Brain pericyte (primary cell): ENCODE measurements at regions not wholly inside any gene's neighbourhood (a gene's known extent, or its start where the extent isn't known, plus 50 kb on each side); places are given as distances from the start of the nearest gene placed in this dataset.
"Not testable (repeated sequence)": the region's sequence is repeated elsewhere in the genome, so short reads cannot be mapped to it uniquely, and the experiment has no call there.

ENCODE experiments used
- DNase-seq: peaks from one replicate; pipeline ENCODE4 v3.0.0-alpha.2; 2012; ENCODE audit warnings: low read depth, low spot score

DNA sequence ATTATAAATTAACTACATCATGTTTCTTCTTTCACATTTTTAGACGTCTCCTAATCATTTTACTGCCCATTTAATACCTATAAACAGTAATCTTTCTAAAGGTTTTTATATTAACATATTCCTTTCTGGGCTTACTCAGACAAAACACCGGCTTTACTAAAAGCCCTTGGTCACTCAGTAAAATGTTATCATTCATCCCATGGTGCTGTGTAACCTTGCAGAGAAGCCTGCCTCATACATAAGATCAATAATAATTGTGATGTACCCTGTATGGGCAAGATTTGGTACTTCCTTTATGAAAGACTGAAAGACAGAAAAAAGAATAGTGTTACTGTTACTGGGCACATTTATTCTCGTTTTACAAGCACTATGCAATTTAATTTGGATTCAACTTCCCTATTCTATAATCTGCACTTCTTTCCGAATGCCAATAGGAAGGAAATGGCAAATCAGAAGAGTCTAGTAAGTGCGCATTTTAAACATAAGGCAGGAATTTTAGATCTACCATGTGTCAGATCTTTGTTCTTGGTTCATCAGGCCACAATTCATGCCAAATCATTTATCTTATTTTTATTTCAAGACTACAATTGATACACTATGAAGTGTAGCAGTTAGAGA, 522.2 kb downstream of the CSNK1G3 start:
- DNase-seq = no peak

DNA sequence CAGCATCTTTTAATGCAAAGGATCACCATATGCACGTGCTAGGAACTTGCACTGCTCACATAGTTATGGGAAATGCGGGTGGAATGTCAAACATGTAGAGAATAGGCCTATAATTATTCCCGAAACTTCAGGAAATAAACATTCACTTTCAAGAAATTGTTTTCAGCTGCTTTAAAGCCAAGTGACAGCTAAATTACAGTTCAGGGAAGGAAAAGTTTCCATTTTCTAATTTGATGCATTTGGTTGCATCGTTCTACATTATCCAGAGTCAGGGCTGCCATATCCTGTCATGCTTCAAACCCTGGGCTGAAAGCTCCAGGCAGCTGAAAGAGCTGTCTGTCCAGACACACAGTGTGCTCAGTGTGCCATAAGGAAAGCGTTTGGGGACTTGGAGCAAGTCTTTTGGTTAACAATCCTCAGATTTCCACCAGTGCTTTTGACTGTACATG, 518.1 kb downstream of the CSNK1G3 start:
- no peak for DNase-seq

DNA sequence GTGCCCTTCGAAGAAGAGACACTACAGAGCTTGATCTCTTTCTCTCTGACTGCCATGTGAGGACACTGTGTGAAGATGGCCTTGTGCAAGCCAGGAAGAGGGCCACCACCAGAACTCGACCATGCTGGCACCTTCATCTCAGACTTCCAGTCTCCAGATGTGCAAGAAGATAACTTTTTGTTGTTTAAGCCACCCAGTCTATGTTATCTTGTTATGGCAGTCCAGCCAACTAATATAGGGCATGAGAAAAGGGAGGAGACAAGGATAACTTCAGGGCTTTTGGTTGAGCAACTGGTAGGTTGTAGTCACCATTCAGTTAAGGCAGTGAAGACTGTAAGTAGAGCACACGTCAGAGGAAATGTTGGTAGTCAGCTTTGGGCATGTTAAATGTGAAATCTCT, 515.5 kb downstream of the CSNK1G3 start:
- no peak for DNase-seq

DNA sequence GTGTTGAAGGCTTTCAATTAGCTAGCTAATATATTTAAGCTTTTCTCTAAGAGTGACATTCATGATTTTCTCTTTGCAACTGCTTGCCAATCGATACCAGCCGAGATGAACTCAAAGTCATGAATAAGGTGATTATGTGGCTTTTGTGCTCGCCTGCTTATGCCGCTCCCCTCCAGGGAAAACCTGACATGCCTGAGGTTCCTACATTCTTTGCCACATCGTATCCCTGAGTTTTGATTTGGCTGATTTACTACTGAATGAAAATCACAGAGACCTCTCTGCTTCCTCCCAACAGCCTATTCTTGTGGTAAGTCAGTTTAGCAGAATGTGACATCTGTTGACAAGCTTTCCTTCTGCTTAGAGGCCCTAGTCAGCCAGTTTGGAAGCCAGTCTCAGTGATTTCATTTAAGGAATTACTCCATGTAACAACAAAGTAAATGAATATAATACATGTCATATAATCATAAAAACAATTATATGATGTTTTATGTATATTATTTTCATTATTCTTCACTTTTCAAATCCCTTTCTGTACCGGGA, 513.4 kb downstream of the CSNK1G3 start:
- DNase-seq = no peak

DNA sequence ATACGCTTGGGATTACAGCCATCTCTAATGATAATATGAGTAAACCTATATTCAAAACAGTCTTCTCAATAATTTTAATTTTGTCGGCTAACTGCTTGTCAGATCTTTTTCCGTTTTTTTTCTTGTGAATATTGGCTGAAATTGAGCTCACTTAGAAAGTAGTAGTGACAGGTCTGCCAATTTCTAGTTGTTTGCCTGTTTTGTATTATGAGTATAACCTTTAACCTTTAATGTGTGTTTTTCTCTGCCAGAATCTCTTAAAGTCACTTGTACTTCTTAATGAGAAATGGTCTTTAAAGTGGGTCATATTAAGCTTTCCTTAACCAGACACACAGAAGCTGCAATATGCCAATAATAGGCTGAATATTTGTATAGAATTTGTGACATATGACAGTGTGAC, 511.0 kb downstream of the CSNK1G3 start:
- DNase-seq = no peak

DNA sequence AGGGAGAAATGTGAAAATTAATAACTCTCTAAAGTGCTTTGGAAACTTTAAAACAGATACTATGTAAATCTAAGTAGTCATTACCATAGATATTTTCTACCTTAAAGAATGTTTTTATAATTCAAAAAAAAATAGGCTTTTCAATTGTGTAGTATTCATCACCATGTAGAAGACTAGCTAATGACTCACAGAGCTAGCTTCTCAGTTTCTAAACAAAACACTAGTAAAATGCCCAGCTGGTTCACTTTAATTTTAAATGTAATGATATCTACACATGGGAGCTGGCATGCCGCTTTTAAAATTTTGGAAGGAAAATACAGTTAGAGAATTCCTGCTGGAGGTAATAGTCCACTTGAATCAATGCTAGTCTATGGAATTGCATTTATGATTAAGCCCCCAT, 509.8 kb downstream of the CSNK1G3 start:
- DNase-seq = no peak

DNA sequence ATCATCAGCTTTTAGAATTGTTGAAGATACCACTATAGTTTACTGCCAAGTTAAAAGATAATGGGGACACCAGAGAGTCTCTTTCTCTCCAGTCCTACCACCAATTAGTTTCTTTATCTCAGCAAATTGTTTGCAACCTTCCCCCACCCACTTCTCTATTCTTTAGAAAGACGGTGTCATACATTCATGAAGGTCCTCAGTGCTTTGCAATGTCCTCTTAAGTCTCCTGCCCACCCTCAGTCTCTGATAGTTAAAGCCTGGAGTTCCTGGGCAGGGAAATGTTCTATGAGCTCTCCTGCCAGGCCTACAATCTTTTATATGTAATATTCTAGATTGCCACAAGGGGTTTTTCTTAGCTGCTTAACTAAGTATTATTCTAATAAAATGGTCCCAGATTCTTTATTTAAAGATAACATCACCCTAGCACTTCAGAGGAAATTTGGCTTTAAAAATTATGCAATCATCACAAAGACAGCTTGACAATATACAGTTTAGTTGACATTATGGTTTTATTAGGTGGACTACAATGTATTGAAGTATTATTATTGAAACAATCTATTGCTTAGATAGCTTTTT, 509.2 kb downstream of the CSNK1G3 start:
- DNase-seq = no peak

DNA sequence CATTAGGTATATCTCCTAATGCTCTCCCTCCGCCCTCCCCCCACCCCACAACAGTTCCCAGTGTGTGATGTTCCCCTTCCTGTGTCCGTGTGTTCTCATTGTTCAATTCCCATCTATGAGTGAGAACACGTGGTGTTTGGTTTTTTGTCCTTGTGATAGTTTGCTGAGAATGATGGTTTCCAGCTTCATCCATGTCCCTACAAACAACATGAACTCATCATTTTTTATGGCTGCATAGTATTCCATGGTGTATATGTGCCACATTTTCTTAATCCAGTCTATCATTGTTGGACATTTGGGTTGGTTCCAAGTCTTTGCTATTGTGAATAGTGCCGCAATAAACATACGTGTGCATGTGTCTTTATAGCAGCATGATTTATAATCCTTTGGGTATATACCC, 505.3 kb downstream of the CSNK1G3 start:
- DNase-seq = not testable (repeated sequence)

DNA sequence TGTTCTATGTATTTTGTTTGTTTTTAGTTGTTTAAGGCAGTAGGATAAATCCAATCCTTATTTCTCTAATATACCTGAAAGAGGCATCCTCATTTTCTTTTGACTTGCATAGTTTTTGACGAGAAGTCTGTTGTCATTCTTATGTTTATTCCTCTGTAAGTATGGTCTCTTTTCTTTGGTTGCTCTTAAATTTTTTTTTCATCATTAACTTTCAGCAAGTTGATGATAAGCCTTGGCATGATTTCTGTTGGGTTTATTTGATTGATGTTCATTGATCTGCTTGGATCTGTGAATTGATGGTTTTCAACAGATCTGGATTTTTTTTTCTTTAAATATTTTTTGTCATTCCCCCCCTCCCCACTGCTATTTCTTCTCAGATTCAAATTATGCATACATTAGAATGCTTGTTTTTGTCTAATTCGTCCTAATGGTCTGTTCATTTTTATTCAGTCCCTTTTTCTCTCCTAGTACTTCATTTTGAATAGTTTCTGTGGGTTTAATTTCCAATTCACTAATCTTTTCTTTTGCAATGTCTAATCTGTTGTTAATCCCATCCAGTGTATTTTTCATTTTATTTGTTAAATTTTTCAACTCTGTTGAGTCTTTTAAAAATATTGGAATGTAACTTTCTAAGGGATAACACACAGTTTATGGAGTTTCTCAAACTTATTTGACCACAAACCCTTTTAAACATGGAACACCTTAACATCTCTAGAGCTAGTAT, 495.9 kb downstream of the CSNK1G3 start:
- DNase-seq = no peak

DNA sequence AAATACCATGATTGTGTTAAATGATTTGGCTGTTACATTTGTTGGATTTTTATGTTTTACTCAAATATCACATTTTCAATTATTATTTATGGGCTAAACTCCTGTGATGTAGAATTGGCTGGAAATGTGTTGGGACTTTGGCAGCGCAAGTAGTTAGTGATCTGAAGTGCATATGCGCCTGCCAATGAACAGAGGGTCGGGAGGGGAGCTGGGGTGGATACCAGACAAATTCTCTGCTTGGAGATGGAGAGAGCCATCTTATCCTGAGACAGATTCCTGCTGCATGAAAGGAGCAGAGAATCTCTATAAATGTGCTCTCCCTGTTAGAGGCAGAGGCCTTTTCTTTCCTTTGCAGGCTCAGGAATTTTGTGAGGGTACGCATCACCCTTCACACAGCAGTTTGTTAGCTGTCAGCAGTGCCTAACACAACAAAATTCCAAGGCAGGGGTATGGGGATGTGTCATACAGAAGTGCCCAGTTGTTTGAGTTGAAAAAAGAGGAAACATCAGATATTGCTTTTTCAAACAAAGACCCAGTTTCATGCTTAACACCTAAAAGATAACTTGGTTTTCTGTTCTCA, 489.1 kb downstream of the CSNK1G3 start:
- no peak for DNase-seq

DNA sequence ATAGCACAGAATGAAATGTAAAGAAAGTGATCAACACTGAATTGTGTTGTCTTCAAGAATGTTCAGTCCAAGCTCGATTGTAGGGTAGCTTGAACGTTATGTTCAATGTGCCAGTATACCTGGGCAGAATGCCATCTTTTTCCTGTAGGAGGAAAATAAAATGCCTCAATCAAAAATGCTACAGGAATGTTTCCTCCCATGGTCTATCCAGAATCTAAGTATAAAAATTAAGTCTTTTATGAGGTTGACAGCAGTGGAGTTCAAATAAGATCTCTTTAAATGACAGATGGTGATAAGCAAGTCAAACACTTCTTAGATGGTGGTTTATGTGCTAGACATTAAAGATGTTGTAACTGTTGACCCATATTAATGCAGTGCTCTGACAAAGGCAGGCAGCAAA, 488.6 kb downstream of the CSNK1G3 start:
- DNase-seq = no peak

DNA sequence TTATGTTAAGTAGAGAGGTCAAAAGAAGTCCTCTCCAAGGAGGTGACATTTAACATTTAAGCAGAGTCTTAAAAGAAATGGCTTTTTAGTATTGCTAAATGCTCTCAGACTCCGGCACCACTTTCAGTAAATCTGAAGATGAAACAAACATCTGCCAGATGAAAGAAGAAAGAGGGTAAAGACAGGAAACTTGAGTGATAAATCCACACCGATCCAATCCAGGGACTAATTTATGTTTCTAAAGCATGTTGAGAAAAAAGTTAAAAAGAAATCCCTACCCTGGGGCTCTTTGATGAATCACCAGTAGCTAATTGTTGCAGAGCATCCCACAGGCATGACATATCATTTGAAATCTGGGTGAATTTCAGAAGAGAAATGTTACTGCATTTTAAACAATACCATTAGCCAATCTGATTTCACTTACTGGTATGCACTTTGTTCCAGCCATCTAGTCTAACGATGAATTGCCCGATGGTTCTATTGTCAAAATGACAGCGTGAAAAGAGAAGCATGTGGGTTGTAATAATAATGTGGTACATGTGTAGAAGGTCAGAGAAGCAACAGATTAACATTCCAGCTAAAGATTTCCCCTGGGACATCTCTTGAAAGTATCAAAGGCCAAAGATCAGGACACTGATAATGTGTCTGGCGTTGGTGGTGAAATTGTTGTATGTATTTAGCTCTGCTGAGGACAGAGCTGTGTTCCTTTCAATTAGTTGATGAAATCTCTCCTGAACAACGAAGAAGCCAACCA, 485.7 kb downstream of the CSNK1G3 start:
- DNase-seq = no peak

DNA sequence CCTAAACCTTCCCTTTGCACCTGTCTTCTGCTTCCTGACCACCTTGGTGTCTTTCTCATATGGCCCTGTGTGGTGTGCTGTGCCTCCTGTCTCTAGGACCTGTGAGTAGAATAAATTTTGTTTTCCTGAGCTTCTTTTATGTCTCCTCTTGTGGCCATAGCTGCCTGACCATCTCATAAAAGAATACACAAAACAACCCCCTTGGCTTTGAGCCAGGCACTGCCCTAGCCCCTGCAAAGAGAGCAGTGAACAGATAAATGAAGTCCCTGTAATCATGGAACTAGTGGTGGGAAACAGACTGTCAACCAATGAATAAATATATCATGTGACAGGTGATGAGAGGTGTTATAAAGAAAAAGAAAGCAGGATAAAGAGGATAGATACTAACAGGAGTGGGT, 485.1 kb downstream of the CSNK1G3 start:
- DNase-seq = no peak

DNA sequence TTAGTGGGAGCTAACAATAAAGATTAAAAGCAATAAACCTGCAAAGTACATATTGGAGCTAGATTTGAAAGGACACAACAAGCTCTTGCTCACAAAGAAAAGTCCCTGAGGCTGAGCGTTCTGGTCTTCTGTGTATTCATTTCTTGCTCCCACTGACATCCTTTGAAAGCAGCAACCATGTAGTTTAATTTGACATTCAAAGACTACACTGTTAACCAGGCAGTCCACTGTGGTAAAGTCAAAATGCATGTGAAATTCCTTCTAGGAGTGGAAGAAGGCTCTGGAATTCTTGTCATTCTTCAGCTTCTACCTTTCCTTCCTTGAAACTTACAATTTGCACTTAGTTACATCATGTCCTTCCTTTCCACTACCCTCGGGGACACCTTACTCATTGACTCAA, 480.7 kb downstream of the CSNK1G3 start:
- DNase-seq = no peak

DNA sequence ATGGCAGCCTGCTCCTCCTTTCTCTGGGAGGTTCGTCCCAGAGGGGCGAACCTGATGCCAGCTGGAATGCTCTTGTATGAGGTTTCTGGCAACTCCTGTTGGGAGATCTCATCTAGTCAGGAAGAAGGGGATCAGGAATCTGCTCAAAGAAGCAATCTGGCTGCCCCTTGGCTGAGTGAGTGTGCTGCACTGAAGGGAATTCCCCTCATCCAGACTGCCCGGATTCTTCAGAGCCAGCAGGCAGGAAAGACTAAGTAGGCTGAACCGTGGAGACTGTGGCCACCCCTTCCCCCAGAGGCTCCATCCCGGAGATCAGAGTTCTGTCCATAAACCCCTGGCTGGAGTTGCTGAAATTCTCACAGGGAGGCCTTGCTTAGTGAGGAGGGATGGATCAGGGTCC, 476.0 kb downstream of the CSNK1G3 start:
- no peak for DNase-seq

DNA sequence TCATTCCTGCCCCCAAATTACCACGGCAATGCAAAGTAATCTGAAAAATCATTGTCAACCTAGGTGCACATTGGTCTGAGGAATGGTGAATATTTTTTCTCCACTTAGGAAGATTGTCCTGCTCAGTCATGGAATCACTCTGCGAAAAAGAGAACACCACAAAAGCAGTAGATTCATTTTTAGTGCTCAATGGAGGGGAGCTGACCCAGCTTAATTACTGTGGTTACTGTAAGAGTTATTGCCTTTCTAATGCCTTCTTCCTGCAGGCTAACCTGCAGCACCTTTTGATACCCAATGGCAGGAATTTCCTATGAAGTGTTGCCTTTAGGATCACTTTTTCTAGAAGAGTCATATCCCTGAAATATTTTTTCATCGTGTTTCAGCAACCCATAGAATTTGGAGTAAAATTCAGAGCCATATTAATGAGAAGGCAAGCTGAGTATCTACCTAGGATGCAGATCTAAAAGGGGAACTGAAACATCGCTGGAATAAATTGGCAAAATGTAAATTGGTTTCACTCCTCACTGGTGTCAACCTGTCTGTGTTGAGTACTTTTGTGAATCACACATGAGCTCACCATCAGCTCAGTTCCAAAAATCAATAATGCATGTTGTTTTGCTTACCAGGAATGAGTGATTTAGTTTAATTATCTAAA, 464.5 kb downstream of the CSNK1G3 start:
- DNase-seq = no peak

DNA sequence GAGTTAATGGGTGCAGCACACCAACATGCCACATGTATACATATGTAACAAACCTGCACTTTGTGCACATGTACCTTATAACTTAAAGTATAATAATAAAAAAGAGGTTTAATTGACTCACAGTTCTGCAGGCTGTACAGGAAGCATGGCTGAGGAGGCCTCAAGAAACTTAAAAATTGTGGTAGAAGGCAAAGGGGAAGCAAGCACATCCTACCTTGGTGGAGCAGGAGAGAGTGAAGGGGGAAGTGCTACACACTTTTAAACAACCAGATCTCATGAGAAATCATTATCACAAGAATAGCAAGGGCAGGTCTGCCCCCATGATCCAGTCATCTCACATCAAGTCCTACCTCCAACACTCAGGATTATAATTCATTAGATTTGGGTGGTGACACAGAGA, 463.5 kb downstream of the CSNK1G3 start:
- not testable (repeated sequence) for DNase-seq

DNA sequence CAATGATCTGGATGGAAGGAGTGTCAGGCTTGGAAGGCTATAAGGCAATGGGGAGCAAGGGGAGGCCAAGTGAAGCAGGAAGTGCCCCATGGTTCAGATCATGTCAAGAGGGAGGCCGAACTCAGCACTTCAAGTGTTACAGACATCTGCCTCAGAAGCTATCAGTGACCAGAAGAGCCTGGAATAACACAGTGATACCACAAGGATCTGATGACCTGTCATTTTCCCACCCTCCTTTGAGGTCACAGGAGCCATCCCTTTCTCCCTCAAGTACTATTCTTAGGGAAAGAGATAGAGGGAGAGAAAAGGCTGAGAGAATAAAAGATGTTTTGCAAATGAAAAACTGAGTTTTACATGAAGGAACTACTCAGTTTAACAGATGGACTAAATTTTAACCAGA, 454.8 kb downstream of the CSNK1G3 start:
- DNase-seq = no peak

DNA sequence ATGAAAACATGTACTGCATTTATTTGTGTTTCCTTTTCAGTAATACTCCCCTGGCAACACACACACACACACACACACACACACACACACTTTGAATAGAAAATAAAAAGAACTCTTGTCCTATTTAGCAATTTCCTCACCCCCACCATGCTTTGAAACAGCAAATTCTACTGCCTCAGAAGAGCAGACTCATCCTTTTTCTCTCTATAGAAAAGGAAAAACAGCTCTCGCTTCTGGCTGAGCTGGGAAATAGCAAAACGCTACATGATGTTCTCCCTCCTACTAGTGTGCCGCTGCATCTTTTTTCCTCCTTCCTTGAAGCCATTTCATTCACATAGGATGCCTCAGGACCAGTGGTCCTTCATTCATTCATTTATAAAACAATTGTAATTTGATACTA, 453.6 kb downstream of the CSNK1G3 start:
- DNase-seq = no peak

DNA sequence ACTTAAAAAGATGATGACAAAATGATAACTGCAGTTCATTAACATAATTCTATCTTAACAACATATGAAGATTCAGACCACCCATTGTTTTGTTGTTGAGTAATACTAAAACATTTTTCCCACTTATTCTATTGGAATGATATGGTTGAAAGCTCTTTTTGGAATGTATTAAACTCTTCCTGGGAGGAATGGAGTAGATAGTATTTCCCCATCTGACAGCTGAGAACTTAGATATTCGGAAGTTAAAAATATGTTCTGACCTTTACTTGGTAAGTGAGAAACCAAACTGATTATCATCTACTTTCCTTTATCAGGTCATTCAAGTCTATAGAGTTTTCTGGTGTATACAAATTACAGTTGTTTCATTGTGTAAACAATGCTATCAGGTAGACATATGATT, 452.9 kb downstream of the CSNK1G3 start:
- DNase-seq = no peak

DNA sequence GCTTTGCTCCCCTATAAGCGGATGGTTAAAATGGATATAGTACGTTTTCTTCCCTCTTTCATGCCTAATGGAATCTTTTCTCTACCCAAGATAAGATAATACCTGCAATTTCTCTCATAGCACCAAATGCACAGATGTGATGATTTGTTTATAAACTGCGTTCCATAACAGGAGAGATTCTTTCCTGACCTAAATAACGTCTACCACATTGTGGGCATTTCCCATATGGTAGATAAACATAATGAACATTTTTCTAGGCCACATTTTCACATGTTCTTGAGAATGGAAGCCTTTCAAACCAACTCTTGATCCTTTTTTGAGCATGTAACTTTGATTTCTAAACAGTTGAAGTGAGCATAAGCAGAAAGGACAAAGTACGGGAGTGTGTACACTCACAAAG, 448.5 kb downstream of the CSNK1G3 start:
- DNase-seq = no peak
